HG03159 (cell line): ENCODE measurements at regions not wholly inside any gene's neighbourhood (a gene's known extent, or its start where the extent isn't known, plus 50 kb on each side); places are given as distances from the start of the nearest gene placed in this dataset.

ENCODE experiments used
- ATAC-seq: cut with Tn5 transposase; IDR thresholded peaks from one replicate; pipeline ENCODE4 v1.9.1; 2021; ENCODE audit warnings: mild to moderate bottlenecking, moderate library complexity; ENCODE audit not compliant: unreplicated experiment

DNA sequence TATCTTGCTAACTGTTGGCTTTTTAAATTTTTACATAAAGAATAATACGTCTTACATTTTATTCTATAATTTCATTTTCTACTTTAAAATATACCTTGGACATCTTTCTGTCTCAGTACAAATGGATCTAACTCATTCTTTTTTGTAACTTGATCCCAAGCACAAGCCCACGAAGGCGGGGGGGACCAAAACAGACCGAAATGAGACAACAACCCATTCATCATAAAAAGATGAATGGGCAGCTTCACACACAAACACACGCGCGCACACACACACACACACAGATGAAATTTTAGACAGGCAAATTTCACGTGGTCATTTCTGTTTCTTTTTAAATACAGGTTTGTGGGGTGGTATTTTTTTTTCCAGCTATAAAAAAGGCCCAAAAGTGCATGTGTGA, 271.3 kb upstream of the TOPAZ1 start:
- ATAC-seq: no peak

DNA sequence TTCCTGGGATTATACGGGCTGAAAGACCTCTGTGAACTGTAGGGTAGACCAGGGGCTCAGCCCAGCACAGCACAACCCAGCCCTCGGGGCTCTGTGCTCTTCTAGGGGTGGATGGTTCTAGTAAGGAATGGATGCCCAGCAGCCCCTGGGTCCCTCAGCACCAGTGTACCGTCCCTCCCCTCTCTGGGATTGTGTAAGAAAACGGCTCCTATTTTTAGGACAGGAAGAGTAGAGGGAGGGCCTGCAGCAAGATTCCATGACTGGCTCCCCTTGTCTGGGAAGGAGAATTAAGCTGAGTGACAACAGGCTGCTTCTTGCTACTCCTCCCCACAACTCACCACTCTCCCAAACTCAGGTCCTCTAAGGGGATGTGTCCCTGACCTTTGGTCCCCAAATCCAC, 270.8 kb upstream of the TOPAZ1 start:
- ATAC-seq: no peak

DNA sequence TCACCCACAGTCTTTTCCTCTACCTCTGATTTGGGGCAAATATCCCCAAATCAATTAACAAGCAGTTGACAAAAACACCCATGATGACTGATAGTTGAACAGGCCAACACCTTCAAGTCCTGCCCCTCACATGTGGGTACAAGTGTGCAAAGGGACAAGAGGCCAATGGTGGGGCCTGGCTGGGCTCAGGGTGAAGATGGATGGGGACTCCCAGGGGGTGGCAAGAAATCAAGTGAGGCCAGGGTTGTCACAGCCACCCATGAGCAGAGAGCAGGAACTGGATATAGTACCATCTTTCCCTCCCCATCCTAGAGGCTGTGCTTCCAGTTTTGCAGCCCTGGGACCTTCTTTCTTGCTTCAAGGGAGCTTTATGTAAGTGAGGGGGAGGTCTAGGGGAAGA, 270.2 kb upstream of the TOPAZ1 start:
- no peak for ATAC-seq

DNA sequence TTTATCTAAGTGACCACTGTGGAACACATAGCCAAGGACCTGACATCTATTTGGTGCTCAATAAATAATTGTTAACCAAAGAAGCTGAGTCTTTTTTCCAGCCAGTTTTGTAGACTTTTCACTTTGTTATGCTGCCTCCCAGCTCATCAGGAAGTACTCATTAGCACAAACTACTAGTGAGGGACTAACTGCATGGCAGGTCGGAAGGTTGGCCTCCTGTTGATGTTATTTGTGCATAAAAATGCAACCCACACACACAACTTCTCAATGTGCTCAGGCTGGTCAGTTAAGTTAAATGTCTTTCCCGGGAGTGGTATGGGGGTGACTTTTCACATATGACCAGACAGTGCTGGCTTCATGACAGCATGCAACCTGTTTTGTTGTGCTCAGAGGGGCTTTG, 263.0 kb upstream of the TOPAZ1 start:
- ATAC-seq: no peak

DNA sequence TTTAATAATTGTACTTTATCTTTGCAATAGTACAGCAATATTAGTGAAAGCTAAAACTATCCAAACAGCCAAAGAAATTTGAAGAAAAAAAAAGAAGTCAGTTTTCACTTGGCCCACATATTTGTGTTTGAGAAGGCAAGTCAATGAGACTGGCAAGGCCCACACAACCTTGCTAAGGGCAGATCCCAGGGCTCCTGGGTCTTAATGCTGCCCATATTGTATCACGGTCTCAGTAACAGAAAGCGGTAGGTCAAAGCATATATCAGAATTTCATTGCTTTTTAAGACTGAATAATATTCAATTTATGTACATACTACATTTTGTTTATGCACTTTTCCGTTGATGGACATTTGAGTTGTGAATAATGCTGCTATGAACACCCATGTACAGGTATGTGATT, 262.0 kb upstream of the TOPAZ1 start:
- no peak for ATAC-seq

DNA sequence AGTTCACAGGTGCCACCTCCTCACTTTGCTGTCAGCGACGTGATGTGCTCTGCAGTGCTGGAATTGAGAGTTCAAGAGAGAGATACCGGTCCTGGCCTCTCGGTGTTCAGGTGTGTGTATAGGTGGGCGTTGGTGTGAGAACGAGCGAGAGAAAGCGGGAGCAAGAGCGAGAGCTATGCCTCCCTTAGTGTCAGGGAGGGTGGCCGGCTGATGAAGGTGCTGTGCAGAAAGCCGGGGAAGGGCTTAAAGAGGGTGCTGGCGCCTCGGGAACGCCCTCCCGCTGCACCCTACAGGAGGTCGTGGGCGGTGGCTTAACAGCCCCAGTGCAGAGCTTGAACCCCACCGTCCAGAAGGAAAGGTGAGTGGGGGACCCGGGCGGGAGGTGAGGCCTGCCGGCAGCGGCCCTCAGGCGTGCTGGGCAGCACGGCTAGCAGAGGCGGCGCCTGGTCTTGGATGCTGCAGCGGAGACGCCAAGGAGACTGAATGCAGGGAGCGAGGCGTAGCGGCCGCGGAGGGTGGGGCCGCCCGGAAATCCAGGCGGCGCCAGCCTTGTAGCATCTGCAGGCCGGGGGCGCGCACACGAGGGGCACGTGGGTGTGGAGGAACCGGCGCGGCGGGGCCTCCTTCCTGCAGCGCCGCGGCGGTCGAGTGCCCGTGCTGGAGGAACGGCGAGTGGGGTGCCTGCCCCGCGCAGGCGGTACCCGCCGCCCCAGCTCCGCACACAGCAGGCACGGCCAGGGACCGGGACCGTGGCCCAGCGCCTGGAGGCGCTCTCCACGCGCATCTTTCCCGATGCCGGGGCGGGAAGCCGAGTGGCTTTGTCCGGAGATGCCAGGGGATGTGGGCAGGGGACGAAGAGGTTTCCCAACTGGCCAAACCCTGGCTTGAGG, 246.8 kb upstream of the TOPAZ1 start:
- no peak for ATAC-seq

GRCh38 chr3:43995547-43996378, 245.9 kb upstream of the TOPAZ1 start:
- no peak for ATAC-seq

DNA sequence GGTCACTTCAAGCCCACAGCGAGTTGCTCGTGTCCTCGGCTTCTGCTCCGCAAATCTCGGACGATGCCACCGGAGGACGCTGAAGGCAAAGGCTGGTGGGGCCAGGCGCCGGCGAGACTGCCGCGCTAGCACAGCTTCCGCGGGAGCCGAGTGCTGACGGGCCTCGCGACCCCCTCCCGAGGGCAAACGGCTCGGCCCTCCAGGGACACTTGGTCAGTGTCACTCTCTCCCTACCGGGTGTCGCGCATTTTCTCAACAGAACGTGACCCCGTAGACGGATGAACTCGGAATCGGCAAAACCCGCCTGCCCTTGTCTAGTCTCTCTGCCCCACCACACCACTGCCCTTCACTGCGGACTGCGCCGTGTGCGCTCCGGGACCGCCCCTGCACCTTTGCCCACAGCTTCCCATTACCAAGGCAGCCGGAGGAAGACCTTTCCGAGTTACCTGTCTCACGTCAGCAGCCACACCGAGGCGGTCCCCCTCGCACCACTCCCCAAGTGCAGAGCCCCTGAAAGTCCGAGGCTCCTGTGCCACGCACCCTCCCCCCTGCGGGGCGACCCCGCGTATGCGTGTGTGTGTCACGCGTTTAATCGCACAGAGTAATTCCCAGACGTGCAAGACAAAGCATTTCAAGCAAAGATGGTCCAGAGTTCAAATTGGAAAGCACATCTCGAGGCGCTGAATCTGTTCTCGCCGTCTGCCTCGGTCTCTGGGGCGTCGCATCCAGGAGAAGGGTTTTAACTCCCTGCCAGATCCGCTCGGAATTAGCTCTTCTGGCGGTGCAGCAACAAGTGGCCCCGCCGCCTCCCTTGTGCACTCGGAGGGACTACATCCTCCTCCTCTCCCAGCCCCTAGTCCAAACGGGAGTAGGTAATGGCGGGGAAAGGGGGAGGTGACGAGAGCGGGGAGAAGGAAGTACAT, 245.0 kb upstream of the TOPAZ1 start:
- no peak for ATAC-seq

- no peak for ATAC-seq
Observed at GRCh38 chr3:43997316-43997715, 244.4 kb upstream of the TOPAZ1 start.

GRCh38 chr3:43997788-43998369, 243.8 kb upstream of the TOPAZ1 start:
- ATAC-seq: no peak

DNA sequence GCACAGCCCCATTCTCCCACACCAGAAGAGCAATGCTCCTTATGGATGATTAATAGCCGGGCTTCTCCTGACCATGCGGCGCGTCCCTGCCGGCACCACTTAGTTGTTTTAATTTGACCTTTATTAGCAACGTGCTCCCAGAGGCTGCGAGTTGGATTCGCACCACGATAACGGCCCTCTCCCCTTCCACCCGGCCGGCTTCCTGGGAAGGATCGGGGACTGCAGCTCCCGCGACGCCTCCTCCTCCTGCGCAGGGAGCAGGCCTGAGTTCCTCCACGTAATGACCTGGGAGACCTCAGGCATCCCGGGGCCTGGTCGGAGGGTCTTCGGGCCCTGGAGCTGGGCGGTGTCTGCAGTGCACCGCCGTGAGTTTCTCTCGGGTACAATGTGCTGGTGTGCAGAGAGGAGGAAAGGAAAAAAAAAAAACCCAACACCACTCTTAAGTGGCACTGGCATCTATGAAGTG, 243.3 kb upstream of the TOPAZ1 start:
- ATAC-seq: no peak

- no peak for ATAC-seq
Observed at GRCh38 chr3:43998836-43999727, 242.6 kb upstream of the TOPAZ1 start.

DNA sequence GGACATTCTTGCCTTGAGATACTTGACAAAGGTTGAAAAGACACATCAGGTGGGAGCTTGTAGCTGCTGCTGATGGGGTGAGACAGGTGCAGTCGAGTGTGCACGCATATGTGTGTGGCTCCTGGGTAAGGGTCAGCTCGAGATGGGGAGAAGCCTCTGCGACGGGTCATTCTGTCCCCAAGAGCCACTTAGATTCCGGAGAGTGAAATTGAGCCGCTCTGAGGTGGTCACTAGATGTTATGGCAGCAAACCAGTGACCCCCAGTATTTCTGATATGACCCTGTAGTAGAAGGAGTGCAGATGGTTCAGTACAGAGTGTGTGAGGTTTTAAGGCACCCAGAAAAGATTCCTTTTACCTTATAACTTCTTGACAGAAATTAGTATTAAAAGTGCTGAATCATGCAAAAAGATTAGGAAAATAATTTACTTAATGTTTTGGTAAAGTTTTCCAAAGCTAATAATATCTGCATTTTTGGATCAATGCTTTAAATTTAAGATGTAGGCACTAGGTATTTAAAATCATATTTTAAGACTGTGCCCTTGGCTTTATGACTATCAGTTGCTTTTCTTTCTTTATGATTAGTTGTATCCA, 241.9 kb upstream of the TOPAZ1 start:
- ATAC-seq: no peak

- no peak for ATAC-seq
Observed at GRCh38 chr3:44000586-44000985, 241.1 kb upstream of the TOPAZ1 start.

DNA sequence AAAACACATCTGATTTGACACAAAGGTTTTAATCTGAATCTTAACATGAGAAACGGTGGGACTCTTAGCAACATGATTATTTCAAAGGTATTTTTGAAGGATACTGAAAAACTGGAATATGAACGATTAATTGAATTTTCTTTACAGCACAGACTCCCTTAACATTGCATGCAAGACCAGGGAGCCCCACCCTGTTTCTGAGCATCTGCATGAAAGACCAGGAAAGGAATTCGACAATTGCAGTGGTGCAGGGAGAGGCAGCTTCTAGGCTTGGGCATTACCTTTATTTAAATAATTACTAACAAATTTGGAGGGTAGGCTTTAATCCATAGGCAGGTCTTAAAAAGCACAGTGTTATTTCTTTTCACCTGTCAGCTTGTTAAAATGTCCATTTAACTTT, 240.6 kb upstream of the TOPAZ1 start:
- ATAC-seq: no peak

GRCh38 chr3:44003801-44004200, 237.9 kb upstream of the TOPAZ1 start:
- no peak for ATAC-seq

DNA sequence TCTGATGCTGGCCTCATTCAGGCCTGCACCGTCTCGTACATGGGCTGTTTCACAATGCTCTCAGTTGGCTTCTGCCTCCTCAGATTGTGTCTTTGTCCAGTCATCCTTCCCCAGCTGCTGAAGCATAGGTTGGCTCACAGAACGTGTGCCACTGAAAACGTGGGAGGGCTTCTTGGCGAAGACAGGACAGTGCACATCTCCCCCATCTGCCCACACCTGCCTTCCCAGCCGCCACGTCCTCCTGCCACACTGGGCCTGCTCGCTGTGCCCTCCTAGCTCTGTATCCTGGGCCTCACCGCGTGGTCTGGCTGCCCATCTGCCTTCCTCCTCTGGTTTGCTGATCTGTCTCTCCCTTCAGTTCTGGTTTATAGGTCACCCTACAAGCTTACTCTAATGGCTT, 230.0 kb upstream of the TOPAZ1 start:
- no peak for ATAC-seq

DNA sequence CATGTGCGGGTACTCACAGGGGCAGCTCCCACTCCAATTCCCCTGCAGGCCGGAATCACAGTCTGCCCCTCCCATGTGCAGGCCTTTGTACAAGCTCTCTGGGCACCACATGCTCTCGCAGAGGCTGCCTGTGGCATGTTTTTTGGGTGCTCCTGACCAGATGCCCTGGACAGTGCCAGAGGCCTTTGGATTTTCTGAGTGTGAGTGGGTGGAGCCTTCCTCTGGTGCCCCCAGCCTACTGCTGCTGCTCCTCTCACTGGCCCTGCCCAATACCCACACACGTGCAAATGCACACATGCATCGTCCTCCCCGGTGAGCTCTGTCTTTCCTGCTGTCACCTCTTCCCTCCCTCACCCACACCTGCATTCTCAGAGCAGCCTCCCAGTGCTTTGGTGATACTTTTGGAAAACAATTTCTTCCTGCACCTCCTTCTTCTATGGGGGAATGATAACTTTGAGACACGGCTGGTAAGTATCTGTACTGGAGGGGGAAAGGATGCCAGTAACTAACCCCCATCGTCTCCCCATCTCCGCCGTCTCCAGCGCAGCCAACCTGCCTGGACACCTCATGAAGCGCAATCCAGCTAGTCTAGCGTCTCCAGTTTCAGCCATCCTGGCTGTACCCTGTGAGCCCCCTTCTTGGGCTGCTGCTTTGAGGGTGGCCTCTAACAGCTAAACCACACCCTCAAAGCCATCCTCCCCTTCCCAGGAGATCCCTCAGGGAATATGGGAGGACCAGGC, 229.4 kb upstream of the TOPAZ1 start:
- no peak for ATAC-seq
